Fibroblast of lung (primary cell): ENCODE measurements at regions not wholly inside any gene's neighbourhood (a gene's known extent, or its start where the extent isn't known, plus 50 kb on each side); places are given as distances from the start of the nearest gene placed in this dataset.

Source experiments
- DNase-seq, 2 donors: peaks; one replicate each; pipeline versions ENCODE4 v3.0.0 to v3.0.0-alpha.2; 2010; ENCODE audit warnings: low read depth in 2 of 2
- H2AFZ ChIP-seq: 2 replicates; pipeline ENCODE4 v1.5.1; 2012; ENCODE audit warnings: low read length, control low read depth, inconsistent platforms
- H3K27ac ChIP-seq: 2 replicates; pipeline ENCODE4 v1.5.1; 2011; ENCODE audit warnings: low read length, control low read depth; ENCODE audit not compliant: insufficient read depth
- H3K27me3 ChIP-seq: 2 replicates; pipeline ENCODE4 v1.5.1; 2011; ENCODE audit warnings: mild to moderate bottlenecking, low read length; ENCODE audit not compliant: control insufficient read depth, insufficient read depth
- H3K36me3 ChIP-seq: 2 replicates; pipeline ENCODE4 v1.5.1; 2011; ENCODE audit warnings: low read length; ENCODE audit not compliant: control insufficient read depth, insufficient read depth
- H3K4me1 ChIP-seq: 2 replicates; pipeline ENCODE4 v1.5.1; 2011; ENCODE audit warnings: low read length; ENCODE audit not compliant: control insufficient read depth, insufficient read depth; ENCODE audit errors: extremely low read depth
- H3K4me2 ChIP-seq: 2 replicates; pipeline ENCODE4 v1.5.1; 2011; ENCODE audit warnings: low read length, control low read depth; ENCODE audit not compliant: insufficient read depth; ENCODE audit errors: extremely low read depth
- H3K4me3 ChIP-seq, 4 experiments: fragments of 200-600 bp in 1 of 4; sonication (generic) in 1 of 4; replicated peaks in 1 of 4; 2 replicates each; pipeline ENCODE4 v1.5.1; 2011 to 2016; ENCODE audit warnings: low read length in 4 of 4, low read depth in 3 of 4, mild to moderate bottlenecking in 3 of 4, control low read depth in 2 of 4, inconsistent platforms in 1 of 4, mixed read lengths in 1 of 4; ENCODE audit not compliant: insufficient read depth in 1 of 4; ENCODE audit errors: control extremely low read depth in 1 of 4
- H3K79me2 ChIP-seq: 2 replicates; pipeline ENCODE4 v1.5.1; 2012; ENCODE audit warnings: mild to moderate bottlenecking, low read length, inconsistent platforms; ENCODE audit not compliant: control insufficient read depth, insufficient read depth
- H3K9ac ChIP-seq: 2 replicates; pipeline ENCODE4 v1.5.1; 2011; ENCODE audit warnings: mild to moderate bottlenecking, low read length, control low read depth; ENCODE audit not compliant: insufficient read depth
- H3K9me3 ChIP-seq: 2 replicates; pipeline ENCODE4 v1.5.1; 2012; ENCODE audit warnings: low read depth, low read length; ENCODE audit not compliant: control insufficient read depth, insufficient read depth
- H4K20me1 ChIP-seq: 2 replicates; pipeline ENCODE4 v1.5.1; 2011; ENCODE audit warnings: low read length; ENCODE audit not compliant: control insufficient read depth, insufficient read depth; ENCODE audit errors: extremely low read depth
- EZH2 ChIP-seq: IDR thresholded peaks from 2 replicates; pipeline ENCODE4 v1.5.1; 2012; ENCODE audit warnings: low read length, control low read depth, mild to moderate bottlenecking; ENCODE audit errors: missing control alignments
- TF ChIP-seq, protein P1 (sequence below), 2 donors: IDR thresholded peaks in 1 of 2; conservative IDR thresholded peaks in 1 of 2; 1 replicate in 1 of 2; 2 replicates in 1 of 2; pipeline ENCODE4 v1.5.1; 2011 to 2012; ENCODE audit warnings: low read length in 2 of 2, control low read depth in 1 of 2, inconsistent platforms in 1 of 2, low read depth in 1 of 2, mild to moderate bottlenecking in 1 of 2

GRCh38 chr13:91078093-91078679, 269.3 kb upstream of the MIR17HG start:
- no peaks in the 10 kb centered on the region for H3K9me3 ChIP-seq
- H3K4me1 ChIP-seq: no peaks in the 10 kb centered on the region
- TF ChIP-seq EZH2: no peak
- TF ChIP-seq, protein P1, sequence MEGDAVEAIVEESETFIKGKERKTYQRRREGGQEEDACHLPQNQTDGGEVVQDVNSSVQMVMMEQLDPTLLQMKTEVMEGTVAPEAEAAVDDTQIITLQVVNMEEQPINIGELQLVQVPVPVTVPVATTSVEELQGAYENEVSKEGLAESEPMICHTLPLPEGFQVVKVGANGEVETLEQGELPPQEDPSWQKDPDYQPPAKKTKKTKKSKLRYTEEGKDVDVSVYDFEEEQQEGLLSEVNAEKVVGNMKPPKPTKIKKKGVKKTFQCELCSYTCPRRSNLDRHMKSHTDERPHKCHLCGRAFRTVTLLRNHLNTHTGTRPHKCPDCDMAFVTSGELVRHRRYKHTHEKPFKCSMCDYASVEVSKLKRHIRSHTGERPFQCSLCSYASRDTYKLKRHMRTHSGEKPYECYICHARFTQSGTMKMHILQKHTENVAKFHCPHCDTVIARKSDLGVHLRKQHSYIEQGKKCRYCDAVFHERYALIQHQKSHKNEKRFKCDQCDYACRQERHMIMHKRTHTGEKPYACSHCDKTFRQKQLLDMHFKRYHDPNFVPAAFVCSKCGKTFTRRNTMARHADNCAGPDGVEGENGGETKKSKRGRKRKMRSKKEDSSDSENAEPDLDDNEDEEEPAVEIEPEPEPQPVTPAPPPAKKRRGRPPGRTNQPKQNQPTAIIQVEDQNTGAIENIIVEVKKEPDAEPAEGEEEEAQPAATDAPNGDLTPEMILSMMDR (conservative IDR thresholded peaks at IDR 0.05 in 1 of 2, IDR thresholded peaks at IDR 0.05 in 1 of 2; ENCODE audit: low read depth in 1 of 2, low read length in 2 of 2): peak in 1 of 2 donors; percentile 41
- no peak overlapping the region for H3K4me3 ChIP-seq
- no peak overlapping the region for H2AFZ ChIP-seq
- no peak overlapping the region for H3K9ac ChIP-seq
- no peaks in the 10 kb centered on the region for H4K20me1 ChIP-seq
- no peaks in the 10 kb centered on the region for H3K27me3 ChIP-seq
- no peak overlapping the region for H3K27ac ChIP-seq
- H3K4me2 ChIP-seq: no peak overlapping the region
- no peaks in the 10 kb centered on the region for H3K36me3 ChIP-seq
- peak; percentile 4 to 29 for DNase-seq
- no peaks in the 10 kb centered on the region for H3K79me2 ChIP-seq

- TF ChIP-seq, protein P1 (conservative IDR thresholded peaks at IDR 0.05 in 1 of 2, IDR thresholded peaks at IDR 0.05 in 1 of 2; ENCODE audit: low read depth in 1 of 2, low read length in 2 of 2): no peak
- TF ChIP-seq EZH2: no peak
- no peaks in the 10 kb centered on the region for H3K9me3 ChIP-seq
- DNase-seq: no peak
These were observed 268.3 kb upstream of the MIR17HG start for GRCh38 chr13:91079176-91079575.

DNA sequence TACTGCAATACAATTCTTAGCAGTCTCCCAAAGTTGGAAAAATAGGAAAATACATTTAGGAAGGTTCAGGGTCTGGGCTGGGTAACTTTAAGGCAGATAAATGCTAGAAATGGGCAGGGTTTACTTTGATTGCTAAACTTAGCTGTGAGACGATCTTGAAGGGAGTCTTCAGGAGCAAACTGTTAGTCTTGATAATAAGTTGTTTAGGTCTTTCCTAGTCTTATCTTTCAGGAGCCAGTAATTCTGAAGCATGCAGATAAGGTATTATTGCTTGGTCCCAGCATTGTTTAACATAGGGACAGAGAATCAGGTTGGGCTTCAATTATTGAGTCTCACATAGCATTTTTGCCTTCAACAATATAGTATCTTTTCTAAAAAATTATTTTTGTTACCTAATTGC, 262.4 kb upstream of the MIR17HG start:
- no peak overlapping the region for H3K4me3 ChIP-seq

More at GRCh38 chr13:91079176-91079575, 268.3 kb upstream of the MIR17HG start:
- Histone ChIP-seq H2AFZ (no peak overlapping the region), H3K27me3 (no peaks in the 10 kb centered on the region), H3K79me2 (no peaks in the 10 kb centered on the region), H3K4me1 (no peaks in the 10 kb centered on the region), H3K9ac (no peak overlapping the region), H4K20me1 (no peaks in the 10 kb centered on the region), H3K4me3 (no peak overlapping the region), H3K4me2 (no peak overlapping the region), H3K36me3 (no peaks in the 10 kb centered on the region), H3K27ac (no peak overlapping the region)

More for the DNA sequence above, 262.4 kb upstream of the MIR17HG start:
- H3K9ac ChIP-seq: no peak overlapping the region
- no peak overlapping the region for H3K27ac ChIP-seq
- no peaks in the 10 kb centered on the region for H3K9me3 ChIP-seq
- no peak for TF ChIP-seq EZH2
- TF ChIP-seq, protein P1 (conservative IDR thresholded peaks at IDR 0.05 in 1 of 2, IDR thresholded peaks at IDR 0.05 in 1 of 2; ENCODE audit: low read depth in 1 of 2, low read length in 2 of 2): no peak
- no peak overlapping the region for H2AFZ ChIP-seq
- H3K36me3 ChIP-seq: no peaks in the 10 kb centered on the region
- no peaks in the 10 kb centered on the region for H4K20me1 ChIP-seq
- no peak overlapping the region for H3K4me2 ChIP-seq
- no peaks in the 10 kb centered on the region for H3K4me1 ChIP-seq
- no peaks in the 10 kb centered on the region for H3K27me3 ChIP-seq
- H3K79me2 ChIP-seq: no peaks in the 10 kb centered on the region
- no peak for DNase-seq
